GM12865 (cell line): ENCODE measurements at regions not wholly inside any gene's neighbourhood (a gene's known extent, or its start where the extent isn't known, plus 50 kb on each side); places are given as distances from the start of the nearest gene placed in this dataset.

Experiments used
- DNase-seq: peaks from one replicate; pipeline ENCODE4 v3.0.0; 2010; ENCODE audit warnings: low read depth
- H3K4me3 ChIP-seq: 2 replicates; pipeline ENCODE4 v1.5.1; 2011; ENCODE audit warnings: mild to moderate bottlenecking, low read depth, low read length, control low read depth
- CTCF ChIP-seq: IDR thresholded peaks from 2 replicates; pipeline ENCODE4 v1.5.1; 2011; ENCODE audit warnings: low read length, control low read depth, low read depth, inconsistent platforms; ENCODE audit not compliant: insufficient read depth; ENCODE audit errors: missing control alignments

GRCh38 chr2:5215989-5216607 is 476.1 kb upstream of the SOX11 start:
- H3K4me3 ChIP-seq = no peak overlapping the region
- no peak for DNase-seq
- no peak for TF ChIP-seq CTCF

GRCh38 chr2:5227062-5227699 is 465.0 kb upstream of the SOX11 start:
- no peak overlapping the region for H3K4me3 ChIP-seq
- TF ChIP-seq CTCF = no peak
- no peak for DNase-seq

GRCh38 chr2:5229574-5229973 is 462.6 kb upstream of the SOX11 start:
- DNase-seq = no peak
- no peak for TF ChIP-seq CTCF
- no peak overlapping the region for H3K4me3 ChIP-seq

- H3K4me3 ChIP-seq = no peak overlapping the region
- DNase-seq = no peak
- no peak for TF ChIP-seq CTCF
Observed at GRCh38 chr2:5230444-5230843, 461.7 kb upstream of the SOX11 start.

DNA sequence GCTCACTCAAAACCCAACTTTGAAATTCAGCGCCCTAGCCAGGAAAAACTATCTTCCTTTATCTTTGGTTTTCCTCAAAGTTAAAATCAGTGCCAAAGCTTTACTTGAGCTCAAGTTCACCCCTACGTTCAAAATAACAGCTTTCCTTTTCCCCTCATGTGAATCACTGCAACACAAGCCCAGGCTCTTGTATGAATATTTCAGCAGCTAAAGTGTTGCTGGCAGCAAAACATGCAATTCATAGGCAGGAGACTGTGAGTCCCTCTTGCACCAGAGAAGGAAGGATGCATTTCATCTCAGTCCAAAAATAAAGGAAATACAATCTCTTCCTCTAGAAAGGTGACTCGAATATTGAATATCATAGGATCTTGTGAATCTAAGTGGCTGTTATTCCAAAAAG is 461.3 kb upstream of the SOX11 start:
- TF ChIP-seq CTCF = no peak
- DNase-seq = no peak
- no peak overlapping the region for H3K4me3 ChIP-seq

GRCh38 chr2:5231287-5231686 is 460.9 kb upstream of the SOX11 start:
- DNase-seq = no peak
- no peak for TF ChIP-seq CTCF

GRCh38 chr2:5234563-5234962 is 457.6 kb upstream of the SOX11 start:
- no peak for DNase-seq
- H3K4me3 ChIP-seq = no peak overlapping the region
- no peak for TF ChIP-seq CTCF

More at GRCh38 chr2:5231287-5231686, 460.9 kb upstream of the SOX11 start:
- H3K4me3 ChIP-seq = no peak overlapping the region
